Kasumi-1 (cell line): ENCODE measurements at regions not wholly inside any gene's neighbourhood (a gene's known extent, or its start where the extent isn't known, plus 50 kb on each side); places are given as distances from the start of the nearest gene placed in this dataset.

Source experiments
- DNase-seq, 2 experiments: peaks; one replicate each; lab custom pipeline; 2025; lab: John Stamatoyannopoulos, UW

GRCh38 chr17:52390422-52390821 is 231.9 kb upstream of the CA10 start:
- DNase-seq = no peak

DNA sequence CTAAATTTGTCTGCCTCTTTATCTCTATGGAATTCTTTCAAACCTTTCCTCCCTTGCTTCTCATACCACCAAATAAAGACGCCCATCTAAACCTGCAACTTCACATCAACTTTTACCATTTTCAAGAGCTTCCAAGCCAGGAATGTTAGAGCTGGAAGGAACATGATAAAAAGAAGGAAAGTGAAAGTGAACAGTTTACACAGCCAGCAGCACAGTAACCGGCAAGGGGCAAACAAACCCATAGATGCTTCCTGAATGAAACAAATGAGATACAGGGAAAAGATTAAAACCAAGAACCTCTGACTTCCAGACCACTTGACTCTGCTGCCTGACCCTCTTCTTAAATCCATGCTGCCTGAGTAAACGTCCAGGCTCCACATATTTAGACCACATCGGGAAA is 231.1 kb upstream of the CA10 start:
- DNase-seq = no peak

DNA sequence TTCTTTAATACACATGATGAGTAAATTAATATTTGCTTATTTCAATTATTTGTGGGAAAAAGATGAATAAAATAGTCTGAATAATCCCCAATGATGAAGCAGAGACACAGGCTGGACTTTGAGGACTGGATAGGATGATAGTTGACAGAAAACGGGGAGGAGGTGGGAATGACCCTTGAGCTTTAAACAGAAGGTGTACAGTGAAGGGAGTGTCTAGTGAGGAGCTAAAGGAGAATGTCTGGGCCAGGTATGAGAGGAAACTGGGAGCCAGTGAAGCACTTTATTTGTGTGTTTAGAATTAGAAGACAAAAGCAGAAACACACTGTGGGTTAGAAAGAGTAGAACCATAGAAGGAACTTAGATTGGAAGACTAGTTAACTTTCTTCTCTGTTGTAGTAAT is 230.4 kb upstream of the CA10 start:
- no peak for DNase-seq

DNA sequence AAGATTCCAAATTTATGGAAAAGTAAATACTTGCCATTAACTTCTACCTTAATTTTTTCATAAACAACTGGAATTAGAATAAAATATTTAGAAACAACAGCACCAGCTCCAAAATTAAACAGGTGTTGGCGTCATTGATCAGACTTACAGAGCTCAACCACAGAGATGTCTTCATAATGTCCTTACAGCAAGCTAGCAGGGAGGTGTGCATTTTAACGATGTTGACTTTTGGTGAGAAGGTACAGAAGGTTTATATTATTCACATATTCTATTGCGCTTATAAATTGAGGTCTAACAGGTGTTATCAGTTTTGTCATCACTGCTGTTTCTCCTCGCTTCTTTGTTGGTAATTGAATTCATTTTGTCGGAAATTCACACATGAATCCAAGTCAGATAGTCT is 226.2 kb upstream of the CA10 start:
- DNase-seq = no peak

DNA sequence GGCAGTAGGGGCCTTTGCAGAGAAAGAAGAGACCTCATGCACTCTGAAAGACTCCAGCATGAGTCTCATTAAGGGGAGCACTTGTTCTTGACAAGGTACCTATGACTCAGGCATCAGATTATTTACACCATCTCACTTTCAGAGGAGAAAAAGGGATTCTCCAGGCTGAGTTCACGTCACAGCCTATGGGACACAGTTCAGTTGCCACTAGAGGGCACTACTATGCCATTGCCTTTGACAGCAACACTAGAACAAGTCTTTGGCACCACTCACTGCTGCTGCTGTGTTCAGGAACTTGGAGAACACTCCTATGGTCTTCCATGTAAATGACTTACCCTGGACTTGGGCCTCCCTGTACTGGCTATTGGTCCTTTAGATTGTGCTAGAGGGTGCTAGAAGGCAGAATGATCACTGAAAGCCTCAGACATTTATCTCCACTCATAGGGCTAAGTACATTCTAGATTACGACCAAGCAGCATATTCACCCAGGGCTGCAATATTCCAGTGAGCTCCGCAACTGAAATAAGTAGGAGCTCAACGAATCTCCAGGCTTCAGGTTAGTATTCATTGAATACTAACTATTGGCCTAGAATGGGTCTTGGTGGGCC is 225.1 kb upstream of the CA10 start:
- peak; percentile 80 to 88 for DNase-seq

GRCh38 chr17:52378860-52379259 is 220.3 kb upstream of the CA10 start:
- no peak for DNase-seq

DNA sequence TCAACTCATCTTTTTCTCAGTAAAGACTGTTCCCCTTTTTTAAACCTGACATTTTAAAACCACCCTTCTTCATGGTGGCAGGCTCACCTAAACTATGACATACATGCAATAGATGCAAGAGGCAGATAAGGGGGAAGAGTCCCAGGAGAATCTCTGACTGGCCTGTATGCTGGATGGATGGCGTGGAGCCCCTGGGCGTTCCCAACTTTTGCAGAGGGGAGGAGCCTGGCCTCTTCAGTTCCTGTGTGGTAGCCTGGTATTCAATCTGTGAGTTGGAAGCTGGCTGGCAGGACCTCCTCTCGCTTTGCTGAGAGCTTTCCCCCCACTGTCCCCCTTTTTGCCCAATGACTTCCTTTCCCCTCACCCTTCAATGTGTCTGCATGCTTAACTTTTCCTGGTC is 217.6 kb upstream of the CA10 start:
- no peak for DNase-seq

- no peak for DNase-seq
Measured at GRCh38 chr17:52368886-52369285, 210.4 kb upstream of the CA10 start.

DNA sequence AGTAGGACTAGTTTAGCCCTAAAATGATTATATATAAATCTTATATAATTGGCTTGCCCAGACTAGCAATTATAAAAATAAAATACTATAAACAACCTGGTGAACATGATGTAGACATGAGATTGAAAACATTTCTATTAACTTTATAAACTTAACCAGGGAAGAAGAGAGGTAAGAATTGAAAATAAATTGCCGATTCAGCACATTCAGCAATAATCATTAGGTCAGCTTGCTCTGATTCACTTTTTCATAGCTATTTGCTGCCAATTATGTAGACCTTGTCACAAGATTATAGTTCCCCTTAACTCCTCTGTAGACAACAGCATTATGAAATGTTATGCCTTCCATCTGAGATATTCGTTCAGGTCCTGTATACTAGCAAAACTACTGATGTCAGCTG is 199.3 kb upstream of the CA10 start:
- DNase-seq = no peak

DNA sequence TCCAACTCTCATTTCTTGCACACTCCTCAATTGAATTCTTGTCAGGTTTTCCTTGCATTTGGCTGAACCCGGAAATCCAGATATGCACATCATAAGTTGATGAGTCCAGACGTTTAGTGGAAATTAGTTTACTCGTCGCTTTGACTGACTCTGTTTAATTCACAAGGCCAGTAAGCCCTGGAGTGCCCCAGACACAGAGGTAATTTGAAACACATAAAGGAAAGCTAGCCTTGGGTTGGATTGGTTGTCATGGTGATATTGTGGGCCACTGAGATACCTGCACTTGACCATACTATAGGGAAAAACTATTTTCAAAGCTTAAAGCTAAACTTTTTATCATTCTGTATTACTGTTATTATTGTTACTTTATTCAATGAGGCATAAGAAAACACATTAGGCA is 178.3 kb upstream of the CA10 start:
- DNase-seq = no peak

GRCh38 chr17:52306314-52306713 is 147.8 kb upstream of the CA10 start:
- DNase-seq = no peak

GRCh38 chr17:52298881-52299280 is 140.4 kb upstream of the CA10 start:
- DNase-seq = no peak

GRCh38 chr17:52297230-52298010 is 138.9 kb upstream of the CA10 start:
- DNase-seq = peak; percentile 38 to 45

- DNase-seq = no peak
Measured at GRCh38 chr17:52294301-52294700, 135.8 kb upstream of the CA10 start.

- no peak for DNase-seq
Measured at GRCh38 chr17:52287611-52288010, 129.1 kb upstream of the CA10 start.

- no peak for DNase-seq
Measured at GRCh38 chr17:52283872-52284271, 125.4 kb upstream of the CA10 start.

GRCh38 chr17:52276381-52277008 is 118.0 kb upstream of the CA10 start:
- no peak for DNase-seq

- no peak for DNase-seq
Measured at GRCh38 chr17:52271781-52272180, 113.3 kb upstream of the CA10 start.

GRCh38 chr17:52255347-52255746 is 96.8 kb upstream of the CA10 start:
- DNase-seq = no peak

DNA sequence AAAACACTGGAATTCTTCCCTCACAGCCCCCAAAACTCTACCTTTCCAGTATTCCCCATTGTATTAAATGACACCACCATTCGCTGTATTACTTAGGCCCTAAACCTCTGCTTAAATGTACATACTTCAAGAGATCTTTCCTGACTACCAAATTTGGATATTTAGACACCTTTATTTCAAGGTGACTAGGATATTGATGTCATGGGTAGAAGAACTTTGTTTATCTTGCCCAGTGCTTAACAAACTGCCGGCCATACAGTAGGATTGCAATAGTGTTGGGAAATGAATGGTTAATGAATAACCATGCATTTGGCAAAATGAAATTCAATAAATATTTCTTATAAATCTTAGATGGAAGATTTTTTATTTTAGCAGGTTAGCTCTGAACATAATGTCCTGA is 86.2 kb upstream of the CA10 start:
- DNase-seq = no peak

DNA sequence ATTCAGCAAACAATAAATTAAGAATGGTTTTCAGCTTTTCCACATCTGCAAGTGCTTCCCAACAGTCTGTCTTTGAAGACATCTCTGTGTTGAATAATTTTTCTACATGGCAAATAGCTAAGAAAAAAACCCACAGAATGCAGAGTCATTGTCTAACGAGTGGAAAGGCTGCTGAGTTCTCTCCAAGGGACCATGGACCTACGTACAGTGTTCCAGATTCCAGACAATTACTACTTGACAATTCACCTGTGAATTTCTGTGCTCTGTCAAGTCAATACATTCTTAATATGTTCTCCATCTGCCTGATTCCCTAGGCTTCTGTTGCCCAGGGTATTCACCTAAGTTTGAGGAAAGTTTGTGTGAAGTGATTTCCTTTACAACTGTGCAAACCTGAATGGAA is 83.8 kb upstream of the CA10 start:
- no peak for DNase-seq

DNA sequence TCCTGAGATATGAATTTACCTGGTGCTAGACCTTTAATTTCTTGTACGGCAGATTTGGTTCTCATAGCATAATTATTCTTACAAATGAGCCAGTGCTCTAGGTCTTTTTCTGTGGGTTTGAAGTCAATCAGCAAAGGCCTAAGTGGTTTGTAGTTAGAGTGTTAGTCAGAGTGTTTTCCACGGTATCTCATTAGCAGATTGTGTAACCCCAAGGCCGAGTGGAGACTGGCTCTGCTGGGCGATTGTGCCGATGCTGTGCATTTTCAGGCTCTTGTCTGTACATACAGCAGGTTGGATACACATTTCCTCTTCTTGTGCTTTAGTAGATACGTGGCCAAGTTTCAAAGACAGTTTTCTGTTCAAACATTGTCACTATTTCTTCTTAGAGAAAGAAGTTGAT is 78.6 kb upstream of the CA10 start:
- no peak for DNase-seq

DNA sequence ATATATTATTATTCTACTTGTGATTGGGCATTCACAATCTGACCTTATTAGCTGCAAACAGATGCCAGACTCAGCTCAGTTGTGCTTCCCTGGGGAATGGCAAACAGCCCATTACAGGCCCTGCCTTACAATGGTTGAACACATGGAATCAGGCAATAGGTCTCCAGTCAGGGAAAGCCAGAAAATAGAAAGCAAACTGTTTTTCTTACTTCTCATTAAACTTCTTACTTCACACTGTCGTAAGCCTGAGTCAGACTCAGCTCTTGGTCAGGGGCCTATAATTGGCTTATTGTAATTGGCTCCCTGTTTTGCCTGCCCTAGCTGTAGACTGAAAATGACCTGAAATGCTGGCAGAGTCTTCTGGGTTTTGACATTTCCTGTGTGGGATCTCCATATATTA is 77.0 kb upstream of the CA10 start:
- DNase-seq = no peak

DNA sequence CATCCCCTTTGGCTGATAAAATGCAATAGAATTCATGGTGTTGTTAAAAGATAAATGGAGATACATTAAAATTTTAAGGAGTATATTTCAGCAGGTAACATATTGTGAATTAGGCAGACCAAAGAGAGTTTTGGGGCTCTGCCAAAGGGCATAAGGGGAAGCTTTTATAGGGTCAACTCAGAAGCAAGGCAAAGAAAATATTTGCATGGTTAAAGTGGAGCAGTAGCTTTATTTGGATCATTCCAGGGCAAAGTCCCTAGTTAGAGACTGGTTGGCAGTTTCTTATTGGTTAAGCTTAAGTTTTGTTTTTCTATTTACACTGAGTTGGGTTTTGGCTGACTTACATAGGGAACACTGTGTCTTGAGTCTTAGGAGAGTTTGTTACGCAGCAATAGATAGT is 75.1 kb upstream of the CA10 start:
- DNase-seq = no peak
